ENCODE measurements at regions not wholly inside any gene's neighbourhood (a gene's known extent, or its start where the extent isn't known, plus 50 kb on each side); places are given as distances from the start of the nearest gene placed in this dataset.

DNA sequence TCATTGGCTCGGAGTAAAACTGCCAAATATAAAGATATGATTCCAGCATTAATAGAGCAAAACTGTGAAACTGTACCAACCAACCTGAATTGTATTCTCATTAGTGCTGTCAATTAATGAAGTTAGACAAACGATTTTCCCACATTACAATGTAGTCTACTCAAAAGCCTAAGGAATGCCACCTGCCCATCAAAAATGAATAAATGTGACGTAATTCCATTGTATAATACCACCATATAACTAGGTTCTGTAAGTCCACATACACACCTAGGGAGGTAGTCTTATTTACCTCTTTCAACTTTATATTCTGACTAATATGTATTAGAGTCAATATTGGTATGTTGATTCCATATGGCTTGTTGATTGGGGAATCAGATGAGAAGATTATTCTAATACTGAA, 76.2 kb downstream of the FAM76B start:
- in situ Hi-C loops (cut with HindIII; ENCODE audit: low pct_unique_long_range_greater_than_20kb, low sequenced_read_pairs) (no loop called here), intact Hi-C loops (cut with micrococcal nuclease; ENCODE audit: unreplicated experiment) (no loop called here)
- no peak for DNase-seq (ENCODE audit: low read depth, low spot score)
- Histone ChIP-seq H3K9me3 (ENCODE audit: control insufficient read depth, insufficient read depth, low read depth, low read length) (no peaks in the 10 kb centered on the region), H3K27me3 (ENCODE audit: control insufficient read depth, insufficient read depth, low read length) (peaks cover 42% of the 10 kb centered on the region), H3K4me3 (ENCODE audit: low read depth in 2 of 2, low read length in 2 of 2) (no peak overlapping the region), H3K36me3 (ENCODE audit: control insufficient read depth, insufficient read depth, low read length) (no peaks in the 10 kb centered on the region), H3K27ac (ENCODE audit: low read length) (no peak overlapping the region), H3K4me1 (ENCODE audit: control insufficient read depth, insufficient read depth, low read length) (0 out of 2 replicates have a peak, but pooled peaks cover 2% of the 10 kb centered on the region)
- ChIA-PET CTCF (no interaction called here), POLR2A (no interaction called here)
- no peak for ATAC-seq
- TF ChIP-seq, protein P1, sequence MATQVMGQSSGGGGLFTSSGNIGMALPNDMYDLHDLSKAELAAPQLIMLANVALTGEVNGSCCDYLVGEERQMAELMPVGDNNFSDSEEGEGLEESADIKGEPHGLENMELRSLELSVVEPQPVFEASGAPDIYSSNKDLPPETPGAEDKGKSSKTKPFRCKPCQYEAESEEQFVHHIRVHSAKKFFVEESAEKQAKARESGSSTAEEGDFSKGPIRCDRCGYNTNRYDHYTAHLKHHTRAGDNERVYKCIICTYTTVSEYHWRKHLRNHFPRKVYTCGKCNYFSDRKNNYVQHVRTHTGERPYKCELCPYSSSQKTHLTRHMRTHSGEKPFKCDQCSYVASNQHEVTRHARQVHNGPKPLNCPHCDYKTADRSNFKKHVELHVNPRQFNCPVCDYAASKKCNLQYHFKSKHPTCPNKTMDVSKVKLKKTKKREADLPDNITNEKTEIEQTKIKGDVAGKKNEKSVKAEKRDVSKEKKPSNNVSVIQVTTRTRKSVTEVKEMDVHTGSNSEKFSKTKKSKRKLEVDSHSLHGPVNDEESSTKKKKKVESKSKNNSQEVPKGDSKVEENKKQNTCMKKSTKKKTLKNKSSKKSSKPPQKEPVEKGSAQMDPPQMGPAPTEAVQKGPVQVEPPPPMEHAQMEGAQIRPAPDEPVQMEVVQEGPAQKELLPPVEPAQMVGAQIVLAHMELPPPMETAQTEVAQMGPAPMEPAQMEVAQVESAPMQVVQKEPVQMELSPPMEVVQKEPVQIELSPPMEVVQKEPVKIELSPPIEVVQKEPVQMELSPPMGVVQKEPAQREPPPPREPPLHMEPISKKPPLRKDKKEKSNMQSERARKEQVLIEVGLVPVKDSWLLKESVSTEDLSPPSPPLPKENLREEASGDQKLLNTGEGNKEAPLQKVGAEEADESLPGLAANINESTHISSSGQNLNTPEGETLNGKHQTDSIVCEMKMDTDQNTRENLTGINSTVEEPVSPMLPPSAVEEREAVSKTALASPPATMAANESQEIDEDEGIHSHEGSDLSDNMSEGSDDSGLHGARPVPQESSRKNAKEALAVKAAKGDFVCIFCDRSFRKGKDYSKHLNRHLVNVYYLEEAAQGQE (IDR thresholded peaks at IDR 0.05; ENCODE audit: insufficient read depth in 1 of 2, low read depth in 2 of 2, low read length in 1 of 2) = no peak
- no peak for TF ChIP-seq POLR2AphosphoS5 (IDR thresholded peaks at IDR 0.05; ENCODE audit: low read depth, low read length)
- TF ChIP-seq, protein P2, sequence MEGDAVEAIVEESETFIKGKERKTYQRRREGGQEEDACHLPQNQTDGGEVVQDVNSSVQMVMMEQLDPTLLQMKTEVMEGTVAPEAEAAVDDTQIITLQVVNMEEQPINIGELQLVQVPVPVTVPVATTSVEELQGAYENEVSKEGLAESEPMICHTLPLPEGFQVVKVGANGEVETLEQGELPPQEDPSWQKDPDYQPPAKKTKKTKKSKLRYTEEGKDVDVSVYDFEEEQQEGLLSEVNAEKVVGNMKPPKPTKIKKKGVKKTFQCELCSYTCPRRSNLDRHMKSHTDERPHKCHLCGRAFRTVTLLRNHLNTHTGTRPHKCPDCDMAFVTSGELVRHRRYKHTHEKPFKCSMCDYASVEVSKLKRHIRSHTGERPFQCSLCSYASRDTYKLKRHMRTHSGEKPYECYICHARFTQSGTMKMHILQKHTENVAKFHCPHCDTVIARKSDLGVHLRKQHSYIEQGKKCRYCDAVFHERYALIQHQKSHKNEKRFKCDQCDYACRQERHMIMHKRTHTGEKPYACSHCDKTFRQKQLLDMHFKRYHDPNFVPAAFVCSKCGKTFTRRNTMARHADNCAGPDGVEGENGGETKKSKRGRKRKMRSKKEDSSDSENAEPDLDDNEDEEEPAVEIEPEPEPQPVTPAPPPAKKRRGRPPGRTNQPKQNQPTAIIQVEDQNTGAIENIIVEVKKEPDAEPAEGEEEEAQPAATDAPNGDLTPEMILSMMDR (IDR thresholded peaks at IDR 0.05) = no peak
- TF ChIP-seq SIN3A (IDR thresholded peaks at IDR 0.05; ENCODE audit: borderline replicate concordance, insufficient read depth, low read depth, low read length) = no peak
- no peak for TF ChIP-seq TCF7L2 (IDR thresholded peaks at IDR 0.05; ENCODE audit: low read depth, low read length)
- no TSS peak for BruUV-seq (replicated peaks)

DNA sequence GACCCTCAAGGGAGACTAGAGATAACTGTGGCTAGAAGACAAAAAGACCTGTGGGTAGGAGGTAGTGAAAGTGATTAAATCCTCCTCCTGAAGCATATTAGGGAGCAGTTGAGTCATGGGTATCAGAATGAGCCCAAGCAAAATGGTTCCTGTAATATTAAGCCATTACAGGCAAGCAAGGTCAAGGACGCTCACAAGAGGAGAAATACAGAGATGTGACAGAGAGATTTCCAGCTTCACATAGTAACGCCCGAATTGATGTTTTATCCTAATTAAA, 77.7 kb downstream of the FAM76B start:
- no TSS peak for BruUV-seq (replicated peaks)
- intact Hi-C loops (cut with micrococcal nuclease; ENCODE audit: unreplicated experiment) = no loop called here
- Histone ChIP-seq H3K36me3 (ENCODE audit: control insufficient read depth, insufficient read depth, low read length) (no peaks in the 10 kb centered on the region), H3K27me3 (ENCODE audit: control insufficient read depth, insufficient read depth, low read length) (peaks cover 44% of the 10 kb centered on the region), H3K4me3 (ENCODE audit: low read depth in 2 of 2, low read length in 2 of 2) (no peak overlapping the region), H3K27ac (ENCODE audit: low read length) (no peak overlapping the region), H3K4me1 (ENCODE audit: control insufficient read depth, insufficient read depth, low read length) (0 out of 2 replicates have a peak, but pooled peaks cover 2% of the 10 kb centered on the region), H3K9me3 (ENCODE audit: control insufficient read depth, insufficient read depth, low read depth, low read length) (no peaks in the 10 kb centered on the region)
- no peak for DNase-seq (ENCODE audit: low read depth, low spot score)
- TF ChIP-seq POLR2AphosphoS5 (IDR thresholded peaks at IDR 0.05; ENCODE audit: low read depth, low read length) = no peak
- TF ChIP-seq SIN3A (IDR thresholded peaks at IDR 0.05; ENCODE audit: borderline replicate concordance, insufficient read depth, low read depth, low read length) = no peak
- POLR2A ChIA-PET = no interaction called here
- in situ Hi-C loops (cut with HindIII; ENCODE audit: low pct_unique_long_range_greater_than_20kb, low sequenced_read_pairs) = no loop called here
- ATAC-seq = no peak
- CTCF ChIA-PET = no interaction called here

DNA sequence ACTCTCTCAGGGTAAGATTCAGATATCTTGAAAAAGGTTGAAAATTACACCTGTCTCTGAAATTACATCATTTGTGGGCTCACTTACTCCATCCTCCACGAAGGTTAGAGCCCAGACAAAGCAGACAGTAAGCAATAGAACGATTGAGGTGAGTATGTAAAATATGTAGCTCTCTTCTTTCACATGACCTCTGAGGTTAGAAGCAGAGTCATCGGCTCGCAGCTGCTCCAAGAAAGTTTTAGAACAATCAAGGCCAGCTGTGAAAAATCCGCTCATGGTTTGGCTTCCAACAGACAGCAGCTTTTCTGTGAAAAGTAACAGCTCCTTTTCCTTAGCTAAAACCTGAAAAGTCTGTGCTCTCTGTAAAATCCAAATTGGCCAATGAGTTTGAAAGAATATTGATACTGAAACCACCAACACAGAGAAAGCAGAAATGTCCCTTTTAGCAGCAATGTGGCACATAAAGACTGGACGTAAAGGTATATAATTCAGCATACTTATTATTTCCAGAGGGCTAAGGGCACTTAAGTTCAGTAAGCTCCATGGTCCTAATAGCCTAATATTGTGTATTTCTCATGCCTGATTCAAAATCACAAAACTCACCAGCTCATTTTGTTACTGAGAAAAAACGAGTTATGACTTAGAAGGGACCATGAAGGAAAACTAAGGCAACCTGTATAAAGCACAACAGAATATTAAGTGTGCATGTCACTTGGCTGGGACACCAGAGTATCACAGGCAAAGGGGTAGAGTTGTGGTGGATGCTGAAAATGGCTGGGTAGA, 78.2 kb downstream of the FAM76B start:
- BruUV-seq (replicated peaks) = no TSS peak
- no peaks in the 10 kb centered on the region for H3K9me3 ChIP-seq (ENCODE audit: control insufficient read depth, insufficient read depth, low read depth, low read length)
- in situ Hi-C loops (cut with HindIII; ENCODE audit: low pct_unique_long_range_greater_than_20kb, low sequenced_read_pairs) (no loop called here), intact Hi-C loops (cut with micrococcal nuclease; ENCODE audit: unreplicated experiment) (no loop called here)
- H3K4me1 ChIP-seq (ENCODE audit: control insufficient read depth, insufficient read depth, low read length) = 0 out of 2 replicates have a peak, but pooled peaks cover 2% of the 10 kb centered on the region
- DNase-seq (ENCODE audit: low read depth, low spot score) = no peak
- ChIA-PET CTCF (no interaction called here), POLR2A (no interaction called here)
- no peak overlapping the region for H3K27ac ChIP-seq (ENCODE audit: low read length)
- H3K4me3 ChIP-seq (ENCODE audit: low read depth in 2 of 2, low read length in 2 of 2) = no peak overlapping the region
- no peak for TF ChIP-seq SIN3A (IDR thresholded peaks at IDR 0.05; ENCODE audit: borderline replicate concordance, insufficient read depth, low read depth, low read length)
- no peak for TF ChIP-seq POLR2AphosphoS5 (IDR thresholded peaks at IDR 0.05; ENCODE audit: low read depth, low read length)
- TF ChIP-seq, protein P2 (IDR thresholded peaks at IDR 0.05) = no peak
- TF ChIP-seq, protein P1 (IDR thresholded peaks at IDR 0.05; ENCODE audit: insufficient read depth in 1 of 2, low read depth in 2 of 2, low read length in 1 of 2) = no peak
- TF ChIP-seq TCF7L2 (IDR thresholded peaks at IDR 0.05; ENCODE audit: low read depth, low read length) = no peak
- no peak for ATAC-seq
- no peaks in the 10 kb centered on the region for H3K36me3 ChIP-seq (ENCODE audit: control insufficient read depth, insufficient read depth, low read length)
- H3K27me3 ChIP-seq (ENCODE audit: control insufficient read depth, insufficient read depth, low read length) = peaks cover 48% of the 10 kb centered on the region

Data from Panc1 (cell line).